ENCODE measurements at regions not wholly inside any gene's neighbourhood (a gene's known extent, or its start where the extent isn't known, plus 50 kb on each side); places are given as distances from the start of the nearest gene placed in this dataset.

DNA sequence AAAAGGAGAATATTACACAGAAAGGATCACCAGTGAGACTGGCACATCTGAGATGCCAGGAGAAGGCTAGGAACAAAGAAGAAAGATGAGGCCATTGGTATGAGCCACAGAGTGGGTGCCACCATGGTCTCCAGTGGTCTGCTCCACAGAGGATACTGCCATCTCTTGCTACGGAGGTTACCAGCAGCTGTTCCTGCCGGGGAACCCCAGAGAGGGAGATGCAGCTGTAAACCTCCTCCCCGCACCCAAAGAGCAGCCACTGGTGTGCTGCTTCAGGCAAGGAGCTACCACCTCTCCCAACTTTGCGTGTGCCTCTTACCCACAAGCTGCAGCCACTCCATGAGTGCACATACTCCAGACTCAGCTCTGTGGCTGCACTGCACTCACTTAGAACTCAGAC lies 201.5 kb upstream of the RTL1 start:
- no peak overlapping the region for H3K4me3 ChIP-seq
- no peaks in the 10 kb centered on the region for H3K4me1 ChIP-seq
- H3K27ac ChIP-seq = no peak overlapping the region
- peaks cover 0 to 17% (median 0%) of the 10 kb centered on the region in 7 donors for H3K27me3 ChIP-seq
- DNase-seq (no peak), ATAC-seq (no peak)
- WGBS, 2 donors = 81 to 85% methylated on average over 4 of the region's 4 CpGs
- H3K9me3 ChIP-seq = peaks cover 0 to 24% (median 5%) of the 10 kb centered on the region in 11 donors
- intact Hi-C loops (cut with DNase I) = no loop called here
- TF ChIP-seq, protein P1, sequence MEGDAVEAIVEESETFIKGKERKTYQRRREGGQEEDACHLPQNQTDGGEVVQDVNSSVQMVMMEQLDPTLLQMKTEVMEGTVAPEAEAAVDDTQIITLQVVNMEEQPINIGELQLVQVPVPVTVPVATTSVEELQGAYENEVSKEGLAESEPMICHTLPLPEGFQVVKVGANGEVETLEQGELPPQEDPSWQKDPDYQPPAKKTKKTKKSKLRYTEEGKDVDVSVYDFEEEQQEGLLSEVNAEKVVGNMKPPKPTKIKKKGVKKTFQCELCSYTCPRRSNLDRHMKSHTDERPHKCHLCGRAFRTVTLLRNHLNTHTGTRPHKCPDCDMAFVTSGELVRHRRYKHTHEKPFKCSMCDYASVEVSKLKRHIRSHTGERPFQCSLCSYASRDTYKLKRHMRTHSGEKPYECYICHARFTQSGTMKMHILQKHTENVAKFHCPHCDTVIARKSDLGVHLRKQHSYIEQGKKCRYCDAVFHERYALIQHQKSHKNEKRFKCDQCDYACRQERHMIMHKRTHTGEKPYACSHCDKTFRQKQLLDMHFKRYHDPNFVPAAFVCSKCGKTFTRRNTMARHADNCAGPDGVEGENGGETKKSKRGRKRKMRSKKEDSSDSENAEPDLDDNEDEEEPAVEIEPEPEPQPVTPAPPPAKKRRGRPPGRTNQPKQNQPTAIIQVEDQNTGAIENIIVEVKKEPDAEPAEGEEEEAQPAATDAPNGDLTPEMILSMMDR (IDR thresholded peaks at IDR 0.05) = no peak
- H3K36me3 ChIP-seq = no peaks in the 10 kb centered on the region

DNA sequence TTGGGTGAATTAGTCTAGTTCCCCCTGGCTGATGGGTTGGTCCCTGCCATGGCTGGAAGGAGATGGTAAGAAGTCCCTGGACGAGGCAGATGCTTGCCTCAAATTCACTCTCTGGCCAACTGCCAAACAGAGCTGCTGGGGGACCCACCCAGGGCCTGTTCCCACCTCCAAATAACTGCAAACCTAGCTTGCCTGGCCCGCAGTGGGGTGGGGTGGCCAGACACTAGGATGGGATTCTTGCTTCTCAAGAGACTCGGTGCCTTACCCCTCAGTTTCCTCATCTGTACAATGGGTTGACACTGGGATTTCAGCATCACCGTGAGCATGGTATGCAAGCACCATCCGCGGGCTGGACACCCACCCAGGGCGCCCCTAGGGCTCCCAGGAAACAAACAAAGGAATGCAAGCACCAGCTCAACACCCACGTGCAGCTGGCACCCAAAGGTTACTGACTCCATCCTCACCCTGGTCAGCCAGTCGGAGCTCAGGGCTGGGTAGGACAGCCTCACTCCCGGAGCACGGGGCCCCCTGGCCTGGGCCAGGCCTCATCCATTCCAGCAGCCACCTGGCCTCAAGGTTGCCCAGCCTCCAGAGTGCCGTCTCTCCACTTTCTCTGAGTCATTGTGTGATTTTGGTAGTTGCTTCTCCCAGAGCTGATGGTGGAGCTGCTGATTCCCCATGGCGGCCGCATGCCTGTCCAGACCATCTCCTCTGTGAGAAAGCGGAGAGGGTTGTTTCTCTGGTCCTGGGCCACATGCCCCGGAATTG lies 205.2 kb upstream of the RTL1 start:
- no peaks in the 10 kb centered on the region for H3K4me1 ChIP-seq
- H3K27ac ChIP-seq = no peak overlapping the region
- TF ChIP-seq, protein P1 (IDR thresholded peaks at IDR 0.05) = no peak
- no peak for ATAC-seq
- intact Hi-C loops (cut with DNase I) = no loop called here
- peaks cover 0 to 8% (median 0%) of the 10 kb centered on the region in 7 donors for H3K27me3 ChIP-seq
- no peaks in the 10 kb centered on the region for H3K36me3 ChIP-seq
- peaks cover 0 to 18% (median 0%) of the 10 kb centered on the region in 11 donors for H3K9me3 ChIP-seq
- 92 to 93% methylated on average over 16 of the region's 16 CpGs for WGBS, 2 donors
- H3K4me3 ChIP-seq = no peak overlapping the region
- no peak for DNase-seq

DNA sequence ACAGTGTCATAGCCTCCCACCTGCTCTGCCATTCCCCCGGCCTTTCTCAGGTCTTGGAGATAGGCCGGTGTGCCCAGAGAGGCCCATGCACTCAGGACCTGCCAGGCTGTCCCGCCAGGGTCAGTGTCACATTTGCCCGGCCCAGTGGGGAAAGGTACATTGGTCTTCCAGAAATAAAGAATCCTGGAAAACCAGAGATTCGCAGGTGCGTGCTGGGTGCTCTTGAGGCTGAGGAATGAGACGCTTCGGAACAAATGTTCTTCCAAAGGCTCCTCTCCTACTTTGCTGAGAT lies 205.8 kb upstream of the RTL1 start:
- Histone ChIP-seq H3K9me3 (peaks cover 0 to 18% (median 0%) of the 10 kb centered on the region in 11 donors), H3K4me3 (no peak overlapping the region), H3K27me3 (peaks cover 0 to 8% (median 0%) of the 10 kb centered on the region in 7 donors), H3K36me3 (no peaks in the 10 kb centered on the region), H3K27ac (no peak overlapping the region), H3K4me1 (no peaks in the 10 kb centered on the region)
- WGBS, 2 donors = 83 to 93% methylated on average over 8 of the region's 8 CpGs
- ATAC-seq = no peak
- DNase-seq = no peak
- TF ChIP-seq, protein P1 (IDR thresholded peaks at IDR 0.05) = no peak
- intact Hi-C loops (cut with DNase I) = no loop called here

DNA sequence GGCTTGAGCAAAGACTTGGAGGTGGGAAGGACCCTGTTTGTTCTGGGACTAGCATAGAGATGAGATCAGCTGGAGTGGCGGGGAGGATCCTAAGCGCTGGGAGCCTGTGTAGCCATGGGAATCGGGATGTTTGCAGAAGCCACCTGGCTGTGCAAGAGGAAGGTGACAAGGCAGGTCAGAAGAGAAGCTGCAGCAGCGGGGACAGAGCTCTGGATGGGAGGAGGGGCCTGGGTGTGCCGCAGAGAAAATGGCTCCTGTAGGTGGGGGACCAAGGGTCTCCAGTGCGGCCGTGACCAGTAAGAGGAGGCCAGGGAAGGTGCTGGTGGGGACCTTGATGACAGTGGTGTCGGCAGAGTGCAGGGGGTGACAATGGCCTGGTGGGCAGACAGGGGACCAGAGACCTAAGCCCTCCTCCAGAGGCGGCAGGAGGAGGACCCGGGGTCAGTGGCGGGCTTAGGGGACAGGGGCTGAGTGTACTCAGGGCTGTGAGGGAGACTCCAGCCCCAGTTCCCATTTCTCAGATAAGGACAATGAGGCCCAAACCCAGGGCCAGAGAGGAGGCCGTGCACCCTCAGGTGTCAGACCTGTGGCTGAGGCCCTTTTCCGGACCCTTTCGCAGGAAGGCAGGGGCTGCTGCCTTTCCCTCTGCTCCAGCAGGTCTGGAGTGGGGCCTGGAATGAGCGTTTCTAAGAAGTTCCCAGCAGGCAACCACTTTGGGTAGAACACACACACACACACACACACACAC lies 206.6 kb upstream of the RTL1 start:
- TF ChIP-seq, protein P1 (IDR thresholded peaks at IDR 0.05) = no peak
- 89 to 90% methylated on average over 15 of the region's 15 CpGs for WGBS, 2 donors
- peaks cover 0 to 8% (median 0%) of the 10 kb centered on the region in 7 donors for H3K27me3 ChIP-seq
- DNase-seq (no peak), ATAC-seq (no peak)
- no peaks in the 10 kb centered on the region for H3K36me3 ChIP-seq
- H3K27ac ChIP-seq = no peak overlapping the region
- no peaks in the 10 kb centered on the region for H3K4me1 ChIP-seq
- H3K9me3 ChIP-seq = peaks cover 0 to 18% (median 0%) of the 10 kb centered on the region in 11 donors
- no peak overlapping the region for H3K4me3 ChIP-seq
- intact Hi-C loops (cut with DNase I) = no loop called here
